ENCODE measurements at regions not wholly inside any gene's neighbourhood (a gene's known extent, or its start where the extent isn't known, plus 50 kb on each side); places are given as distances from the start of the nearest gene placed in this dataset.
"Not testable (repeated sequence)": the region's sequence is repeated elsewhere in the genome, so short reads cannot be mapped to it uniquely, and the experiment has no call there.

DNA sequence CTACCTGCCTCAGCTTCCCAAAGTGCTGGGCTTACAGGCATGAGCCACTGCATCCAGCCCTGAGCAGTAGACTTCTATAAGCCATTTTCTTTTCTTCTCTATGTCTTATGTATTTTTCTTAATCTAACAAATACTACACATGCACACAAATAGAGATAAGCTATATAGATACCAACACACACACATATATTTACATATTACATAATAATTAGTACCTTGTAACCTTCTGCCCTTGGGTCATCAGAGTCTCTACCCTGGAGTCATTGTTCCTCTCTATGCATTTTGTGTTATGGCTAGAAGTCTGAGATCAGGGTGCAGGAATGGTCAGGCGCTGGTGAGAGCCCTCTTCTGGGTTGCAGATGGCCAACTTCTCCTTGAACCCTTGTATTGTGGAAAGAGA is 154.0 kb upstream of the PTPRG start:
- no peaks in the 10 kb centered on the region for H3K36me3 ChIP-seq (ENCODE audit: control insufficient read depth in 2 of 2, extremely low read depth in 1 of 2, insufficient read depth in 2 of 2, low read length in 2 of 2)
- H3K4me2 ChIP-seq (ENCODE audit: control insufficient read depth, extremely low read depth, insufficient read depth, low read depth, low read length): no peak overlapping the region
- H3K79me2 ChIP-seq (ENCODE audit: control insufficient read depth, insufficient read depth, low read length): no peaks in the 10 kb centered on the region
- no peak overlapping the region for H3K9ac ChIP-seq (ENCODE audit: control insufficient read depth, extremely low read depth, insufficient read depth, low read length)
- no peaks in the 10 kb centered on the region for H3K4me1 ChIP-seq (ENCODE audit: control insufficient read depth, extremely low read depth, insufficient read depth, low read length)
- H3K4me3 ChIP-seq (ENCODE audit: control insufficient read depth in 2 of 3, extremely low read depth in 1 of 3, insufficient read depth in 2 of 3, low read depth in 1 of 3, low read length in 3 of 3): no peak overlapping the region
- no peak for TF ChIP-seq EZH2 (IDR thresholded peaks at IDR 0.05; ENCODE audit: low read length)
- no peak for TF ChIP-seq CTCF (optimal IDR thresholded peaks at IDR 0.05 in 1 of 3, IDR thresholded peaks at IDR 0.05 in 1 of 3, conservative IDR thresholded peaks at IDR 0.05 in 1 of 3; ENCODE audit: extremely low read depth in 1 of 3, insufficient read depth in 2 of 3, low read length in 3 of 3)
- H3K27ac ChIP-seq (ENCODE audit: control insufficient read depth, insufficient read depth, low read length): no peak overlapping the region
- DNase-seq (ENCODE audit: low read depth, low spot score) (no peak), FAIRE-seq (no peak)
- H3K9me3 ChIP-seq (ENCODE audit: control insufficient read depth, low read depth, low read length): no peaks in the 10 kb centered on the region
- H4K20me1 ChIP-seq (ENCODE audit: control insufficient read depth, extremely low read depth, insufficient read depth, low read length): no peaks in the 10 kb centered on the region
- no peaks in the 10 kb centered on the region for H3K27me3 ChIP-seq (ENCODE audit: control insufficient read depth, extremely low read depth, insufficient read depth, low read length)
- no peaks in the 10 kb centered on the region for H3K9me1 ChIP-seq (ENCODE audit: control insufficient read depth, extremely low read depth, insufficient read depth, low read length)
- dilution Hi-C loops (cut with MboI; ENCODE audit: extremely low pct_ligation_motif_present, low sequenced_read_pairs): no loop called here
- no peak overlapping the region for H2AFZ ChIP-seq (ENCODE audit: control insufficient read depth, low read length)

DNA sequence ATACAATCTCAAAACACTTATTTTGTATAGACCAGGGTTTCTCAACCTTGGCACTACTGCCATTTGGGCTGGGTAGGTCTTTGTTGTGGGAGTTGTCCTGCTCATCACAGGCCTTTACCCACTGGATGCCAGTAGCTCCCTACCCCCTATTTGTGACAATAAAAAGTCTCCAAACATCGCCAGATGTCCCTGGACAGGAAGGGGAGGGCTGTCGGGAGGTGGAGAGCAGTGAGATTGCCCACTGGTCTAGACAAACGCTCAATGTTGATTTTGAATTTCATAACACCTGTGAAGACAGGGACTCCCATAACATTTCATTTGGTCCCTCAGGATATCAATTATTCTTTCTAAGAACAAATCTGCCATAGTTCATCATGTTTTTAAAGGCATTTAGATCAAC is 151.7 kb upstream of the PTPRG start:
- no peaks in the 10 kb centered on the region for H3K36me3 ChIP-seq (ENCODE audit: control insufficient read depth in 2 of 2, extremely low read depth in 1 of 2, insufficient read depth in 2 of 2, low read length in 2 of 2)
- H3K9ac ChIP-seq (ENCODE audit: control insufficient read depth, extremely low read depth, insufficient read depth, low read length): no peak overlapping the region
- FAIRE-seq: no peak
- no peaks in the 10 kb centered on the region for H4K20me1 ChIP-seq (ENCODE audit: control insufficient read depth, extremely low read depth, insufficient read depth, low read length)
- H3K9me3 ChIP-seq (ENCODE audit: control insufficient read depth, low read depth, low read length): no peaks in the 10 kb centered on the region
- H3K4me2 ChIP-seq (ENCODE audit: control insufficient read depth, extremely low read depth, insufficient read depth, low read depth, low read length): no peak overlapping the region
- H3K4me3 ChIP-seq (ENCODE audit: control insufficient read depth in 2 of 3, extremely low read depth in 1 of 3, insufficient read depth in 2 of 3, low read depth in 1 of 3, low read length in 3 of 3): no peak overlapping the region
- H3K27me3 ChIP-seq (ENCODE audit: control insufficient read depth, extremely low read depth, insufficient read depth, low read length): peaks cover under 1% of the 10 kb centered on the region
- DNase-seq (ENCODE audit: low read depth, low spot score): no peak
- H3K4me1 ChIP-seq (ENCODE audit: control insufficient read depth, extremely low read depth, insufficient read depth, low read length): no peaks in the 10 kb centered on the region
- TF ChIP-seq EZH2 (IDR thresholded peaks at IDR 0.05; ENCODE audit: low read length) (no peak), CTCF (optimal IDR thresholded peaks at IDR 0.05 in 1 of 3, IDR thresholded peaks at IDR 0.05 in 1 of 3, conservative IDR thresholded peaks at IDR 0.05 in 1 of 3; ENCODE audit: extremely low read depth in 1 of 3, insufficient read depth in 2 of 3, low read length in 3 of 3) (no peak)
- no peak overlapping the region for H2AFZ ChIP-seq (ENCODE audit: control insufficient read depth, low read length)
- no peaks in the 10 kb centered on the region for H3K79me2 ChIP-seq (ENCODE audit: control insufficient read depth, insufficient read depth, low read length)
- H3K27ac ChIP-seq (ENCODE audit: control insufficient read depth, insufficient read depth, low read length): no peak overlapping the region
- H3K9me1 ChIP-seq (ENCODE audit: control insufficient read depth, extremely low read depth, insufficient read depth, low read length): no peaks in the 10 kb centered on the region
- dilution Hi-C loops (cut with MboI; ENCODE audit: extremely low pct_ligation_motif_present, low sequenced_read_pairs): no loop called here

DNA sequence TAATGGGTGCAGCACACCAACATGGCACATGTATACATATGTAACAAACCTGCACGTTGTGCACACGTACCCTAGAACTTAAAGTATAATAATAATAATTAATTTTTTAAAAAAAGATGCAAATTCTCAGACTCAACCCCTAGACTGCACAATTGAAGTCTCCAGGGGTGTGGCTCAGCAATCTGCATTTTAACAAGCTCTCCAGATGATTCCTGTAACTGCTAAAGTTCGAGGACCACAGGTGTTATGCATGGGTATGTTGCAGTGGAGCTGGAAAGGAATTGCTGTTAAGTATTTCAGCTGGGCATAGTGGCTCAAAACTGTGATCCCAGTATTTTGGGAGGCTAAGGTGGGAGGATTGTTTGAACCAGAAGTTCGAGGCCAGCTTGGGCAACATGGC is 151.0 kb upstream of the PTPRG start:
- H3K79me2 ChIP-seq (ENCODE audit: control insufficient read depth, insufficient read depth, low read length); H3K9me1 ChIP-seq (ENCODE audit: control insufficient read depth, extremely low read depth, insufficient read depth, low read length); H3K9ac ChIP-seq (ENCODE audit: control insufficient read depth, extremely low read depth, insufficient read depth, low read length); H3K9me3 ChIP-seq (ENCODE audit: control insufficient read depth, low read depth, low read length); H4K20me1 ChIP-seq (ENCODE audit: control insufficient read depth, extremely low read depth, insufficient read depth, low read length); dilution Hi-C loops (cut with MboI; ENCODE audit: extremely low pct_ligation_motif_present, low sequenced_read_pairs); H3K36me3 ChIP-seq (ENCODE audit: control insufficient read depth in 2 of 2, extremely low read depth in 1 of 2, insufficient read depth in 2 of 2, low read length in 2 of 2); H3K27me3 ChIP-seq (ENCODE audit: control insufficient read depth, extremely low read depth, insufficient read depth, low read length); H3K4me1 ChIP-seq (ENCODE audit: control insufficient read depth, extremely low read depth, insufficient read depth, low read length); H3K4me2 ChIP-seq (ENCODE audit: control insufficient read depth, extremely low read depth, insufficient read depth, low read depth, low read length); H3K27ac ChIP-seq (ENCODE audit: control insufficient read depth, insufficient read depth, low read length); H2AFZ ChIP-seq (ENCODE audit: control insufficient read depth, low read length); DNase-seq (ENCODE audit: low read depth, low spot score); H3K4me3 ChIP-seq (ENCODE audit: control insufficient read depth in 2 of 3, extremely low read depth in 1 of 3, insufficient read depth in 2 of 3, low read depth in 1 of 3, low read length in 3 of 3); FAIRE-seq: not testable (repeated sequence)
